PC-9 (cell line): ENCODE measurements at regions not wholly inside any gene's neighbourhood (a gene's known extent, or its start where the extent isn't known, plus 50 kb on each side); places are given as distances from the start of the nearest gene placed in this dataset.
"Not testable (repeated sequence)": the region's sequence is repeated elsewhere in the genome, so short reads cannot be mapped to it uniquely, and the experiment has no call there.

ENCODE experiments used
- CTCF ChIP-seq: fragments of 200-600 bp; sonication (generic); conservative IDR thresholded peaks from 2 replicates; pipeline ENCODE4 v1.6.1; 2017; ENCODE audit warnings: mixed run types, antibody characterized with exemption, mild to moderate bottlenecking, moderate library complexity
- EZH2 ChIP-seq: fragments of 200-600 bp; sonication (generic); IDR thresholded peaks from 2 replicates; pipeline ENCODE4 v1.8.0; 2017; ENCODE audit warnings: antibody characterized with exemption, low read depth

DNA sequence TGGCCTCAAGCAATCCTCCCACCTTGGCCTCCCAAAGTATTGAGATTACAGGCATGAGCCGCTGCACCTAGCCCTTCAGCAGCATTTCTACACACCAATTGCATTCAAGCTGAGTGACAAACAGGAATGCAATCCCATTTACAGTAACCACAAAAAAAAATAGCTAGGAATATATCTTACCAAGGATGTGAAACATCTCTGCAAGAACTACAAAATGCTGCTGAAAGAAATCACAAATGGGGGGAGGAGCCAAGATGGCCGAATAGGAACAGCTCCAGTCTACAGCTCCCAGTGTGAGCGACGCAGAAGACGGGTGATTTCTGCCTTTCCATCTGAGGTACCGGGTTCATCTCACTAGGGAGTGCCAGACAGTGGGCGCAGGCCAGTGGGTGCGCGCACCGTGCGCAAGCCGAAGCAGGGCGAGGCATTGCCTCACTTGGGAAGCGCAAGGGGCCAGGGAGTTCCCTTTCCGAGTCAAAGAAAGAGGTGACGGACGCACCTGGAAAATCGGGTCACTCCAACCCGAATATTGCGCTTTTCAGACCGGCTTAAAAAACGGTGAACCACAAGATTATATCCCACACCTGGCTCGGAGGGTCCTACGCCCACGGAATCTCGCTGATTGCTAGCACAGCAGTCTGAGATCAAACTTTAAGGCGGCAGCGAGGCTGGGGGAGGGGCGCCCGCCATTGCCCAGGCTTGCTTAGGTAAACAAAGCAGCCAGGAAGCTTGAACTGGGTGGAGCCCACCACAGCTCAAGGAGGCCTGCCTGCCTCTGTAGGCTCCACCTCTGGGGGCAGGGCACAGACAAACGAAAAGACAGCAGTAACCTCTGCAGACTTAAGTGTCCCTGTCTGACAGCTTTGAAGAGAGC is 116.1 kb upstream of the GRB10 start:
- TF ChIP-seq CTCF, EZH2: not testable (repeated sequence)
